Glomerular endothelial cell (primary cell): ENCODE measurements at regions not wholly inside any gene's neighbourhood (a gene's known extent, or its start where the extent isn't known, plus 50 kb on each side); places are given as distances from the start of the nearest gene placed in this dataset.
"Not testable (repeated sequence)": the region's sequence is repeated elsewhere in the genome, so short reads cannot be mapped to it uniquely, and the experiment has no call there.

Experiments used
- DNase-seq: peaks from one replicate; pipeline ENCODE4 v3.0.0-alpha.2; 2011; ENCODE audit warnings: low read depth, low spot score; ENCODE audit errors: extremely low read depth

- DNase-seq: no peak
These were observed 593.5 kb upstream of the SOX9 start for GRCh38 chr17:71527311-71527710.

GRCh38 chr17:71528210-71528609 is 592.6 kb upstream of the SOX9 start:
- no peak for DNase-seq

GRCh38 chr17:71530248-71530647 is 590.6 kb upstream of the SOX9 start:
- DNase-seq: no peak

GRCh38 chr17:71535321-71535720 is 585.5 kb upstream of the SOX9 start:
- no peak for DNase-seq

- no peak for DNase-seq
These were observed 574.4 kb upstream of the SOX9 start for GRCh38 chr17:71546419-71546818.

- no peak for DNase-seq
These were observed 572.9 kb upstream of the SOX9 start for GRCh38 chr17:71547904-71548303.

GRCh38 chr17:71548540-71549190 is 572.2 kb upstream of the SOX9 start:
- DNase-seq: no peak

- DNase-seq: no peak
These were observed 570.1 kb upstream of the SOX9 start for GRCh38 chr17:71550675-71551074.

GRCh38 chr17:71553381-71553780 is 567.4 kb upstream of the SOX9 start:
- no peak for DNase-seq

GRCh38 chr17:71558901-71559300 is 561.9 kb upstream of the SOX9 start:
- DNase-seq: no peak

- DNase-seq: no peak
These were observed 548.5 kb upstream of the SOX9 start for GRCh38 chr17:71572343-71572742.

GRCh38 chr17:71578446-71578845 is 542.4 kb upstream of the SOX9 start:
- no peak for DNase-seq

GRCh38 chr17:71580220-71580619 is 540.6 kb upstream of the SOX9 start:
- no peak for DNase-seq

GRCh38 chr17:71585540-71585939 is 535.3 kb upstream of the SOX9 start:
- no peak for DNase-seq

- DNase-seq: no peak
These were observed 528.4 kb upstream of the SOX9 start for GRCh38 chr17:71592431-71592830.

GRCh38 chr17:71593078-71593477 is 527.7 kb upstream of the SOX9 start:
- no peak for DNase-seq

GRCh38 chr17:71599583-71599982 is 521.2 kb upstream of the SOX9 start:
- not testable (repeated sequence) for DNase-seq

GRCh38 chr17:71600137-71600789 is 520.6 kb upstream of the SOX9 start:
- DNase-seq: no peak

GRCh38 chr17:71601894-71602504 is 518.8 kb upstream of the SOX9 start:
- no peak for DNase-seq

- no peak for DNase-seq
These were observed 506.8 kb upstream of the SOX9 start for GRCh38 chr17:71613996-71614395.

GRCh38 chr17:71615820-71616219 is 505.0 kb upstream of the SOX9 start:
- DNase-seq: no peak

- DNase-seq: not testable (repeated sequence)
These were observed 503.1 kb upstream of the SOX9 start for GRCh38 chr17:71617767-71618166.
